H1 (cell line): ENCODE measurements at regions not wholly inside any gene's neighbourhood (a gene's known extent, or its start where the extent isn't known, plus 50 kb on each side); places are given as distances from the start of the nearest gene placed in this dataset.

Experiments
- SIX5 ChIP-seq: IDR thresholded peaks from 2 replicates; pipeline ENCODE4 v1.6.1; 2011; ENCODE audit warnings: mild to moderate bottlenecking, low read depth, low read length
- ZNF274 ChIP-seq: IDR thresholded peaks from 2 replicates; pipeline ENCODE4 v1.7.0; 2012; ENCODE audit warnings: low read length, borderline replicate concordance; ENCODE audit errors: extremely low read depth
- TF ChIP-seq, protein P1 (sequence below), 3 experiments: IDR thresholded peaks; 1 replicate in 2 of 3; 2 replicates in 1 of 3; pipeline versions ENCODE4 v1.5.1 to v1.6.1; 2011; ENCODE audit warnings: low read length in 3 of 3, mild to moderate bottlenecking in 3 of 3, inconsistent platforms in 2 of 3, low read depth in 1 of 3, moderate library complexity in 1 of 3; ENCODE audit not compliant: insufficient read depth in 1 of 3; ENCODE audit errors: control extremely low read depth in 1 of 3

DNA sequence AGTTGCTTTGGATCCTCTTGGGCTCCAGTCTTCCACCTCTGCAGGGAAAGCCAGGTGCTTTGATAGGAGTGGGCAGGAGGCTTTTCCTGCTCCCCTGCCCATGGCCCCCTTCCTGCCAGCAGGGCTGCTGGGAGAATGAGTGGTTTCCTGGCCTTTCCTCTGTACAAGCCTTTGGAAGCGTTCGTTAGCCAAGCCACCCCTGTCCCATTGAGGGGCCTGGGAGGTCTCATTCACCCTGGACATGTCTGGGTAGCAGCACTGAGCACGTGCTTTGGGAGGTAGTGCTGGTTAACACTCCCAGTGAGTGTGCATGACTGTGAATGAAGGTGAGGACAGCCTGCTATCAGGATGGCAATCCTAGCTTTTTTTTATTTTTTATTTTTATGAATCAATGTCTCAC lies 118.5 kb upstream of the CACNA1E start:
- TF ChIP-seq, protein P1, sequence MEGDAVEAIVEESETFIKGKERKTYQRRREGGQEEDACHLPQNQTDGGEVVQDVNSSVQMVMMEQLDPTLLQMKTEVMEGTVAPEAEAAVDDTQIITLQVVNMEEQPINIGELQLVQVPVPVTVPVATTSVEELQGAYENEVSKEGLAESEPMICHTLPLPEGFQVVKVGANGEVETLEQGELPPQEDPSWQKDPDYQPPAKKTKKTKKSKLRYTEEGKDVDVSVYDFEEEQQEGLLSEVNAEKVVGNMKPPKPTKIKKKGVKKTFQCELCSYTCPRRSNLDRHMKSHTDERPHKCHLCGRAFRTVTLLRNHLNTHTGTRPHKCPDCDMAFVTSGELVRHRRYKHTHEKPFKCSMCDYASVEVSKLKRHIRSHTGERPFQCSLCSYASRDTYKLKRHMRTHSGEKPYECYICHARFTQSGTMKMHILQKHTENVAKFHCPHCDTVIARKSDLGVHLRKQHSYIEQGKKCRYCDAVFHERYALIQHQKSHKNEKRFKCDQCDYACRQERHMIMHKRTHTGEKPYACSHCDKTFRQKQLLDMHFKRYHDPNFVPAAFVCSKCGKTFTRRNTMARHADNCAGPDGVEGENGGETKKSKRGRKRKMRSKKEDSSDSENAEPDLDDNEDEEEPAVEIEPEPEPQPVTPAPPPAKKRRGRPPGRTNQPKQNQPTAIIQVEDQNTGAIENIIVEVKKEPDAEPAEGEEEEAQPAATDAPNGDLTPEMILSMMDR (IDR thresholded peaks at IDR 0.05; ENCODE audit: control extremely low read depth in 1 of 3, insufficient read depth in 1 of 3, low read depth in 1 of 3, low read length in 3 of 3), result no peak
- TF ChIP-seq SIX5, result no peak
- TF ChIP-seq ZNF274, result no peak
